Mesendoderm (in vitro differentiated cells): ENCODE measurements at regions not wholly inside any gene's neighbourhood (a gene's known extent, or its start where the extent isn't known, plus 50 kb on each side); places are given as distances from the start of the nearest gene placed in this dataset.

Experiments
- DNase-seq: peaks from one replicate; pipeline ENCODE4 v3.0.0; 2013
- H2AK5ac ChIP-seq: 2 replicates; pipeline ENCODE4 v1.6.1; 2013; ENCODE audit warnings: low read length, inconsistent platforms
- H2BK120ac ChIP-seq: 2 replicates; pipeline ENCODE4 v1.6.1; 2013; ENCODE audit warnings: low read depth, mild to moderate bottlenecking, low read length, moderate library complexity, mixed read lengths
- H2BK15ac ChIP-seq: replicated peaks from 2 replicates; pipeline ENCODE4 v1.6.1; 2013; ENCODE audit warnings: low read depth, mild to moderate bottlenecking, moderate library complexity
- H2BK5ac ChIP-seq: 2 replicates; pipeline ENCODE4 v1.6.1; 2013; ENCODE audit warnings: low read length, inconsistent platforms
- H3K18ac ChIP-seq: 2 replicates; pipeline ENCODE4 v1.6.1; 2013; ENCODE audit warnings: mild to moderate bottlenecking, low read length, mixed read lengths
- H3K23ac ChIP-seq: one replicate; pipeline ENCODE4 v1.6.1; 2013; ENCODE audit warnings: low read length
- H3K27ac ChIP-seq: 2 replicates; pipeline ENCODE4 v1.5.1; 2013; ENCODE audit warnings: low read depth, mild to moderate bottlenecking, inconsistent platforms, low read length, moderate library complexity
- H3K27me3 ChIP-seq: 2 replicates; pipeline ENCODE4 v1.6.1; 2013; ENCODE audit warnings: low read length, control low read depth, mild to moderate bottlenecking, inconsistent platforms; ENCODE audit not compliant: insufficient read depth, poor library complexity
- H3K36me3 ChIP-seq: 2 replicates; pipeline ENCODE4 v1.6.1; 2013; ENCODE audit warnings: low read length, inconsistent platforms; ENCODE audit not compliant: control insufficient read depth, insufficient read depth
- H3K4ac ChIP-seq: one replicate; pipeline ENCODE4 v1.6.1; 2013; ENCODE audit warnings: low read depth, mild to moderate bottlenecking, low read length, moderate library complexity
- H3K4me1 ChIP-seq: 2 replicates; pipeline ENCODE4 v1.6.1; 2013; ENCODE audit warnings: low read depth, low read length, inconsistent platforms; ENCODE audit not compliant: control insufficient read depth
- H3K4me2 ChIP-seq: 2 replicates; pipeline ENCODE4 v1.6.1; 2013; ENCODE audit warnings: low read length
- H3K4me3 ChIP-seq: 2 replicates; pipeline ENCODE4 v1.5.1; 2013; ENCODE audit warnings: mild to moderate bottlenecking, low read length
- H3K56ac ChIP-seq: one replicate; pipeline ENCODE4 v1.6.1; 2013; ENCODE audit warnings: low read length
- H3K79me1 ChIP-seq: 2 replicates; pipeline ENCODE4 v1.6.1; 2013; ENCODE audit warnings: low read length, inconsistent platforms
- H3K79me2 ChIP-seq: 2 replicates; pipeline ENCODE4 v1.6.1; 2013; ENCODE audit warnings: mild to moderate bottlenecking, low read length; ENCODE audit not compliant: control insufficient read depth, insufficient read depth
- H3K9ac ChIP-seq: 2 replicates; pipeline ENCODE4 v1.6.1; 2013; ENCODE audit warnings: low read length, inconsistent platforms
- H4K5ac ChIP-seq: one replicate; pipeline ENCODE4 v1.6.1; 2013; ENCODE audit warnings: low read length
- H4K8ac ChIP-seq: one replicate; pipeline ENCODE4 v1.6.1; 2013; ENCODE audit warnings: low read depth, mild to moderate bottlenecking, control low read depth, low read length, moderate library complexity
- WGBS: extraction: QIAGEN DNeasy Blood & Tissue Kit; methylation state at CpG from one replicate; pipeline ENCODE4 v1.1.7; 2013; ENCODE audit warnings: low lambda C conversion rate, missing lambda C conversion rate; ENCODE audit not compliant: insufficient coverage; ENCODE audit errors: extremely low coverage; 5-methylcytosine and 5-hydroxymethylcytosine counted together

DNA sequence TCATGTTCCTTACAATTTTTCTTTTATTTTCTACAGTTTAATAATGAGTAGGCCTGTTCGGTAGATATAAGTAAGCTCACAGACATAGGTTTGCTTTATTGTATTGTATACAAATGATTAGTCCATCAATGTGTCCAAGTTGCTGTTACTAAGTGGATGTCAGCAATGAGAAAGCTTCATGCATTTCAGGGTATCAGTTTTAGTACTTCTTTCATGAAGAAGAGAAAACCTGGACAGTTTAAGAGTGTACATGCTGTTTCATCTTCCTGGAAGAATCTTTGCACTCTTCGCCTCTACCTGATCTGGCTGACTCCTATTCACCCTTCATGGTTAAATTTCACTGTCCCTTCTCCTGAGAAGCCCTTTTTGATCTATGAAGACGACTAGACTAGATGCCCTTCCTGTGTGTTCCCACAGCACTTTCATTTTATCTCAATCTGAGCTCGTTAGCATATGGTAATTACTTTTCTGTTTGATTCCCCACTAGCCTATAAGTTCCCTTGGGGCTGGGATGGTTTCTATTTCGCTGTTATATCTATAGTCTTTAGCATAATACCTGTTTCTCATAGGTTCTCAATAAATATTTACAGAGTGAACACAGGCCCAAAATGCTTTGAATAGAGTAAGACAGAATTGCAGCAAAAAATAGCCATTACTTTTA, 70.7 kb downstream of the CETN3 start:
- Histone ChIP-seq H3K27ac (no peak overlapping the region), H4K8ac (no peak overlapping the region), H3K18ac (no peak overlapping the region), H3K4me3 (no peak overlapping the region), H3K4me2 (no peak overlapping the region), H3K79me1 (no peaks in the 10 kb centered on the region), H3K4ac (no peak overlapping the region), H2BK5ac (no peak overlapping the region), H2AK5ac (no peak overlapping the region), H3K4me1 (no peaks in the 10 kb centered on the region), H2BK120ac (no peak overlapping the region), H3K56ac (no peak overlapping the region), H3K27me3 (no peaks in the 10 kb centered on the region), H3K9ac (no peak overlapping the region), H3K36me3 (no peaks in the 10 kb centered on the region), H3K79me2 (no peaks in the 10 kb centered on the region), H4K5ac (no peak overlapping the region), H2BK15ac (no peak overlapping the region), H3K23ac (no peak overlapping the region)
- DNase-seq: peak; percentile 31
- no CpG with 5 or more reads among the region's 5 CpGs for WGBS

- Histone ChIP-seq H2AK5ac (no peak overlapping the region), H3K23ac (no peak overlapping the region), H3K56ac (no peak overlapping the region), H2BK15ac (no peak overlapping the region), H4K8ac (no peak overlapping the region), H3K9ac (no peak overlapping the region), H3K4ac (no peak overlapping the region), H2BK120ac (no peak overlapping the region), H3K79me1 (no peaks in the 10 kb centered on the region), H3K18ac (no peak overlapping the region), H3K79me2 (no peaks in the 10 kb centered on the region), H3K4me3 (no peak overlapping the region), H3K4me1 (no peaks in the 10 kb centered on the region), H3K4me2 (no peak overlapping the region), H3K27ac (no peak overlapping the region), H2BK5ac (no peak overlapping the region), H4K5ac (no peak overlapping the region), H3K36me3 (no peaks in the 10 kb centered on the region), H3K27me3 (no peaks in the 10 kb centered on the region)
- no peak for DNase-seq
- no CpG with 5 or more reads among the region's 5 CpGs for WGBS
Measured at GRCh38 chr5:90337449-90338052, 72.0 kb downstream of the CETN3 start.

DNA sequence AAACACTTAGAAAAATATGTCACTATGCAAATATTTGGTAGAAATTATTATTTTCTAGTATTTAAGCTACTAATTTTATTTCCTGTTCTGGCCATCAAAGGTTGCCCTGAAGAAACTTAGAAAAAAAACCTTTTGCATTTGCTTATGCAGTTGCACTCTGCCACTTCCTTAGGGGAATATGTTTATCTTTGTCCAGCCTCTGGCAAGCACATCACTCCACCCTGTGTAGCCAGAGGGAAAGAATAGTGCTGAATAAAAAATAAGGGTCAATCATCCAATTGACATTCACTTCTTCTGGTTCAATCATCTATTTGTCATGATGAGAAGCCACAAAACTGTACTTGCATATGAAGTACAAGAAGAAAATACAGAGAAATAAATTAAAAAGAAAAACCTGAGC, 72.8 kb downstream of the CETN3 start:
- Histone ChIP-seq H2AK5ac (no peak overlapping the region), H3K9ac (no peak overlapping the region), H4K8ac (no peak overlapping the region), H3K4me2 (no peak overlapping the region), H2BK120ac (no peak overlapping the region), H3K27me3 (no peaks in the 10 kb centered on the region), H3K4ac (no peak overlapping the region), H3K4me3 (no peak overlapping the region), H4K5ac (no peak overlapping the region), H3K56ac (no peak overlapping the region), H3K79me1 (no peaks in the 10 kb centered on the region), H3K4me1 (no peaks in the 10 kb centered on the region), H3K36me3 (no peaks in the 10 kb centered on the region), H3K23ac (no peak overlapping the region), H3K18ac (no peak overlapping the region), H2BK5ac (no peak overlapping the region), H3K27ac (no peak overlapping the region), H2BK15ac (no peak overlapping the region), H3K79me2 (no peaks in the 10 kb centered on the region)
- DNase-seq: no peak

DNA sequence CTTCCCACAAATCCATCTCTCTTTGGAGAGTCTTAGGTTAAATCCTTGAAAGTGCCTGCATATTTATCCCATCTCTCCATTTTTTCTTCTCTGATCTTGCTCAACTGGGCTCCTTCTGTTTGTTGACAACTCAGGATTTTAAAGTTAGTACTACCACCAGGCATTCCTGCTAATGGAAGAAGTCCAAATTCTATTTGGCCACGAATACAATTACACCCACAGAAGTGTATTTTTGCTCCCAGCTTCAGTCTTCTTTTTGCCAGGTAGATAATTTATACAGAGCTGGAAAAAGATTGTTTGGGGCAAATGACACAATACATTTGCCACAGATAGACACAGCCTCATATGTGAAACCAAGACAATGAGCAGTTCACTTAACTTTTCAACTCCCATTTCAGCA, 74.8 kb downstream of the CETN3 start:
- H2BK120ac ChIP-seq: no peak overlapping the region
- H3K4me3 ChIP-seq: no peak overlapping the region
- no CpG with 5 or more reads among the region's 1 CpG for WGBS
- no peaks in the 10 kb centered on the region for H3K27me3 ChIP-seq
- no peak overlapping the region for H4K5ac ChIP-seq
- no peaks in the 10 kb centered on the region for H3K4me1 ChIP-seq
- no peak overlapping the region for H3K56ac ChIP-seq
- no peak overlapping the region for H3K4ac ChIP-seq
- no peak overlapping the region for H3K23ac ChIP-seq
- H2AK5ac ChIP-seq: no peak overlapping the region
- H4K8ac ChIP-seq: no peak overlapping the region
- no peak overlapping the region for H2BK15ac ChIP-seq
- H3K79me1 ChIP-seq: no peaks in the 10 kb centered on the region
- no peak overlapping the region for H3K9ac ChIP-seq
- no peaks in the 10 kb centered on the region for H3K36me3 ChIP-seq
- H3K18ac ChIP-seq: no peak overlapping the region
- no peak overlapping the region for H2BK5ac ChIP-seq
- H3K27ac ChIP-seq: no peak overlapping the region
- DNase-seq: no peak
- no peak overlapping the region for H3K4me2 ChIP-seq
- H3K79me2 ChIP-seq: no peaks in the 10 kb centered on the region

GRCh38 chr5:90329911-90330310, 79.6 kb downstream of the CETN3 start:
- H4K5ac ChIP-seq: no peak overlapping the region
- H2AK5ac ChIP-seq: no peak overlapping the region
- no peak for DNase-seq
- H3K9ac ChIP-seq: no peak overlapping the region
- no peak overlapping the region for H3K56ac ChIP-seq
- no peak overlapping the region for H2BK15ac ChIP-seq
- no peak overlapping the region for H3K4me2 ChIP-seq
- H3K4ac ChIP-seq: no peak overlapping the region
- no peak overlapping the region for H3K27ac ChIP-seq
- H3K79me1 ChIP-seq: no peaks in the 10 kb centered on the region
- H2BK120ac ChIP-seq: no peak overlapping the region
- no CpG with 5 or more reads among the region's 1 CpG for WGBS
- H3K18ac ChIP-seq: no peak overlapping the region
- no peak overlapping the region for H2BK5ac ChIP-seq
- H3K36me3 ChIP-seq: no peaks in the 10 kb centered on the region
- H4K8ac ChIP-seq: no peak overlapping the region
- H3K4me1 ChIP-seq: no peaks in the 10 kb centered on the region
- H3K79me2 ChIP-seq: no peaks in the 10 kb centered on the region
- H3K4me3 ChIP-seq: no peak overlapping the region
- no peak overlapping the region for H3K23ac ChIP-seq
- no peaks in the 10 kb centered on the region for H3K27me3 ChIP-seq

- Histone ChIP-seq H4K8ac (no peak overlapping the region), H3K4me1 (no peaks in the 10 kb centered on the region), H3K4me3 (no peak overlapping the region), H3K36me3 (no peaks in the 10 kb centered on the region), H2BK120ac (no peak overlapping the region), H3K27me3 (no peaks in the 10 kb centered on the region), H3K9ac (no peak overlapping the region), H2BK5ac (no peak overlapping the region), H3K79me1 (no peaks in the 10 kb centered on the region), H3K4ac (no peak overlapping the region), H3K27ac (no peak overlapping the region), H2BK15ac (no peak overlapping the region), H3K4me2 (no peak overlapping the region), H3K23ac (no peak overlapping the region), H3K18ac (no peak overlapping the region), H3K79me2 (no peaks in the 10 kb centered on the region), H4K5ac (no peak overlapping the region), H3K56ac (no peak overlapping the region), H2AK5ac (no peak overlapping the region)
- no CpG with 5 or more reads among the region's 7 CpGs for WGBS
- DNase-seq: no peak
Measured at GRCh38 chr5:90326995-90327394, 82.6 kb downstream of the CETN3 start.
